Nephron (organoid): ENCODE measurements at regions not wholly inside any gene's neighbourhood (a gene's known extent, or its start where the extent isn't known, plus 50 kb on each side); places are given as distances from the start of the nearest gene placed in this dataset.

Experiments used
- H3K27ac Mint-ChIP-seq, 3 experiments: 2 replicates each; pipeline ENCODE4 v1.8.0; 2020; ENCODE audit warnings: mixed read lengths in 3 of 3, mild to moderate bottlenecking in 2 of 3, moderate library complexity in 1 of 3
- H3K27me3 Mint-ChIP-seq: 2 replicates; pipeline ENCODE4 v1.8.0; 2021; ENCODE audit warnings: low read depth, mild to moderate bottlenecking, moderate library complexity, mixed read lengths
- H3K36me3 Mint-ChIP-seq: 2 replicates; pipeline ENCODE4 v1.8.0; 2020; ENCODE audit warnings: low read depth, mixed read lengths
- H3K4me1 Mint-ChIP-seq: 2 replicates; pipeline ENCODE4 v1.8.0; 2020; ENCODE audit warnings: mixed read lengths
- H3K4me3 Mint-ChIP-seq, 3 experiments: 2 replicates each; pipeline ENCODE4 v1.8.0; 2020; ENCODE audit warnings: mild to moderate bottlenecking in 3 of 3, mixed read lengths in 3 of 3, moderate library complexity in 2 of 3
- H3K9me3 Mint-ChIP-seq: 2 replicates; pipeline ENCODE4 v1.8.0; 2020; ENCODE audit warnings: mixed read lengths
- TF ChIP-seq, protein P1 (sequence below), 3 experiments: fragments of 200-600 bp; sonication (generic); IDR thresholded peaks; one replicate each; pipeline ENCODE4 v1.5.0; 2021; ENCODE audit warnings: antibody characterized with exemption in 3 of 3; ENCODE audit not compliant: unreplicated experiment in 3 of 3

DNA sequence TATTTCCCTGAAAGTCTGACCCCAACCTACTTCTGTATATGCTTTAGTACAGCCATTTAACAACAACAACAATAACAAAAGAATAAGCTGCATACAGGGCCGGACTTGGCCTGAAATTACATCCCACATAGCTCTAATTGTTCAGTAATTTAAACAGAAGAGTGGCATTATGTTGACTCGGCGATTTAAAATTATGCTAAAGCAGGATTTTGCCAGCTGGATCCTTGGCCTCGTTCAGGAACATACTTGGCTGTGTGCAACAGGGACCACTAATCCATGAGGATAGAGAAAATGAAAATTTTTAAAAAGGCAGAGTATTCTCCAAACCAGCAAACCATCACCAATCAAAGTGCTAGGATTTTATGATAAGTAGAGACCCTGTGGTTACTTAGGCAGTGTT lies 433.1 kb upstream of the RBMS3 start:
- no peaks in the 10 kb centered on the region for H3K27me3 Mint-ChIP-seq

DNA sequence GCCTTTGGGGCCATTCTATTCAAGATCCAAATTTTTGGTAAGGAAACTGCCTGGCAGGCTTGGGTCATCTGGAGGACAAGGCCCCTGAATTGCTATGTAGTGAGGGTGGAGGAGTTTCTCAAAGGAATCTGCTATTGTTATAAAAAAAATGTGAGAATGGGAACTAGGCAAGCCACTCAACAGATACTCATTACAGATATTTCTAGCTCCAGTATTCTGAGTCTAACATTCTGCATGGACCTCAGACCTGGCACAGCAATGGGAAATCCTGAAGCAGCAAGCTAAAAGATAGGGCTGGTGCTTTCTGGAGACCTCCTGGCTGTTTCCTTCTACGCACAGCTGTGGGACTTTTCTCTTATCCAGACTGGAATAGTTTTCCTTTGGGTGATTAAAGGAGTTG lies 430.7 kb upstream of the RBMS3 start:
- no peaks in the 10 kb centered on the region for H3K27me3 Mint-ChIP-seq
- no peaks in the 10 kb centered on the region for H3K9me3 Mint-ChIP-seq
- H3K4me3 Mint-ChIP-seq: no peak overlapping the region
- peaks cover 36% of the 10 kb centered on the region for H3K4me1 Mint-ChIP-seq
- TF ChIP-seq, protein P1, sequence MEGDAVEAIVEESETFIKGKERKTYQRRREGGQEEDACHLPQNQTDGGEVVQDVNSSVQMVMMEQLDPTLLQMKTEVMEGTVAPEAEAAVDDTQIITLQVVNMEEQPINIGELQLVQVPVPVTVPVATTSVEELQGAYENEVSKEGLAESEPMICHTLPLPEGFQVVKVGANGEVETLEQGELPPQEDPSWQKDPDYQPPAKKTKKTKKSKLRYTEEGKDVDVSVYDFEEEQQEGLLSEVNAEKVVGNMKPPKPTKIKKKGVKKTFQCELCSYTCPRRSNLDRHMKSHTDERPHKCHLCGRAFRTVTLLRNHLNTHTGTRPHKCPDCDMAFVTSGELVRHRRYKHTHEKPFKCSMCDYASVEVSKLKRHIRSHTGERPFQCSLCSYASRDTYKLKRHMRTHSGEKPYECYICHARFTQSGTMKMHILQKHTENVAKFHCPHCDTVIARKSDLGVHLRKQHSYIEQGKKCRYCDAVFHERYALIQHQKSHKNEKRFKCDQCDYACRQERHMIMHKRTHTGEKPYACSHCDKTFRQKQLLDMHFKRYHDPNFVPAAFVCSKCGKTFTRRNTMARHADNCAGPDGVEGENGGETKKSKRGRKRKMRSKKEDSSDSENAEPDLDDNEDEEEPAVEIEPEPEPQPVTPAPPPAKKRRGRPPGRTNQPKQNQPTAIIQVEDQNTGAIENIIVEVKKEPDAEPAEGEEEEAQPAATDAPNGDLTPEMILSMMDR (IDR thresholded peaks at IDR 0.05; ENCODE audit: unreplicated experiment in 3 of 3): no peak
- H3K27ac Mint-ChIP-seq: peak overlapping the region; percentile 15 to 77 (median 56)
- H3K36me3 Mint-ChIP-seq: no peaks in the 10 kb centered on the region

More for the DNA sequence above, 433.1 kb upstream of the RBMS3 start:
- TF ChIP-seq, protein P1 (IDR thresholded peaks at IDR 0.05; ENCODE audit: unreplicated experiment in 3 of 3): no peak
- peaks cover 31% of the 10 kb centered on the region for H3K4me1 Mint-ChIP-seq
- H3K27ac Mint-ChIP-seq: peak overlapping the region in 1 of 3 experiments; percentile 29
- no peaks in the 10 kb centered on the region for H3K36me3 Mint-ChIP-seq
- no peaks in the 10 kb centered on the region for H3K9me3 Mint-ChIP-seq
- no peak overlapping the region for H3K4me3 Mint-ChIP-seq

DNA sequence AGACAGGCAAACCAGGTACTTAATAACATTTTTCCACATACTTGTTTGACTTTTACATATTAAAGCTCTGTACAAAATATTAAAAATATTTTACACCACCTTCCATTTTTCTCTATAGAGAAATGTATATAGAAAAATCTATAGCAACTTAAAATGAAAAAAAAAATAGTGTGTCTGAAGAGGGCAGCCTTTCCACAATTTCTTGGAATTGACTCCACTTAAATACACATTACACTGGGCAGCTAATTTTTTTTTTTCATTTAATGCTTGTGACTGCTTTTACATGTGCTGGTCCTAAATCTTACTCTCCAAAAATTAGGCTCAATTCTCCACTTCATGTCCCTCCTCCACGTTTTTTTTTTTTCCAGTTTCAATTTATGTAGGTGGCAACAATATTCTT lies 427.0 kb upstream of the RBMS3 start:
- TF ChIP-seq, protein P1 (IDR thresholded peaks at IDR 0.05; ENCODE audit: unreplicated experiment in 3 of 3): peak in 1 of 3 experiments; percentile 26
- Mint-ChIP-seq H3K27ac (no peak overlapping the region), H3K4me3 (no peak overlapping the region), H3K27me3 (no peaks in the 10 kb centered on the region), H3K36me3 (no peaks in the 10 kb centered on the region), H3K4me1 (peaks cover 25% of the 10 kb centered on the region), H3K9me3 (no peaks in the 10 kb centered on the region)

DNA sequence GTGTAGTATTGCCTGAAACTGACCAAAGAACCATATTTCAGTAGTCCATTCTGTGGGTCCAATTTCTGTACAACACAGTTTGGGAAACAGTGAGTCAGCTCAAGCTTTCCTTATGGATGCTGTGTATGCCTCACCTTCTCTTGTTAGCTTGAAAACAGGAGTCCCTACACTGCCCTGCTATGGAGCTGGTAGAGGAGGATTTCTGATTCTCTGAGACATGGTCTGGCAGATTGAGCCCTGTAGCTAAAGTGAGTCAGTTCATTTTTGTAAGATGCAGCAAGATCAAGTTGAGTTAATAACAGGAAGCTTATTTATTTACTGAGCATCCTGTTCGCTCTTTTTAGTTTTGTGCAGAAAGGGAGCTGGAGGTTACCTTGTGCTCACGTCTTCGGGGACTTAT lies 424.1 kb upstream of the RBMS3 start:
- TF ChIP-seq, protein P1 (IDR thresholded peaks at IDR 0.05; ENCODE audit: unreplicated experiment in 3 of 3): no peak
- Mint-ChIP-seq H3K4me1 (peaks cover 18% of the 10 kb centered on the region), H3K36me3 (no peaks in the 10 kb centered on the region)

DNA sequence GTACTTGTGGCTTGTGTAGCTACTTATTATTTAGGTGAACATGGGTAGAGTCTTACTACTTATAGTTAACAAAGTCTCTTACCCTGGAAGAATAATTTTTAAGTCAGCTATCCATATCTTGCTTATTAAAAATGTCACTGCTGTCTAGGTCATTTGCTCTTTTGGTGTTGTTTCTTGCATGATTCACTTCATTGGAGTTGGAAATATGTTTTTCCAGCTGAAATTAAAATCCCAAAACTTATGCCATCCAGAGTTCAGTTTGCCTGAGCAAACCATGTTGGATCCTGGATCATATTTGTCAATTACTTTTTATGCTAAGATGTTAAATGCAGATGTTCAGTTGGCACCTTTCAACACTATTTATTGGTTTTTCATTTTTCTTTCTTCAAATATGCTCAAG lies 421.0 kb upstream of the RBMS3 start:
- no peaks in the 10 kb centered on the region for H3K36me3 Mint-ChIP-seq
- no peaks in the 10 kb centered on the region for H3K27me3 Mint-ChIP-seq
- TF ChIP-seq, protein P1 (IDR thresholded peaks at IDR 0.05; ENCODE audit: unreplicated experiment in 3 of 3): no peak
- H3K4me1 Mint-ChIP-seq: peaks cover 15% of the 10 kb centered on the region
- no peak overlapping the region for H3K27ac Mint-ChIP-seq
- H3K4me3 Mint-ChIP-seq: no peak overlapping the region
- no peaks in the 10 kb centered on the region for H3K9me3 Mint-ChIP-seq

More for the DNA sequence above, 424.1 kb upstream of the RBMS3 start:
- no peaks in the 10 kb centered on the region for H3K9me3 Mint-ChIP-seq
- H3K4me3 Mint-ChIP-seq: no peak overlapping the region
- no peaks in the 10 kb centered on the region for H3K27me3 Mint-ChIP-seq
- H3K27ac Mint-ChIP-seq: no peak overlapping the region

DNA sequence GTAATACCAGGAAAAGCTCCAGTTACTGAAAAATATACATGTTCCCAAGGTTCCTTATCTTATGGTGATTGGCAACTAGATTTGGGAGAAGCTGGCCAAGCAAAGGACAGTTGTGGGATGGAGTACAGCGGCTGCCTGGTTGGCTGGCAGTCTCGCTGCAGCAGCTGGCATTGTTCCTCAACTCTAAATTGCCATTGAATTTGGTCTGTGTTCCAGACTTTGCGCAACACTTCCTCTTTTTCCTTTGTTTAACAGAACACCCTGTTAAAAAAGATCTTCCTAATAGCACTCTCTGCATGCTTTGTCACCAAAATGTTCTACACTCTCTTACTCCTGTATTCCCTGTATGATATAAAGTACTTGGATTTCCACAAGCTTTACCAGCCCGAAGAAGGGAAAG lies 420.6 kb upstream of the RBMS3 start:
- TF ChIP-seq, protein P1 (IDR thresholded peaks at IDR 0.05; ENCODE audit: unreplicated experiment in 3 of 3): no peak
- peaks cover 15% of the 10 kb centered on the region for H3K4me1 Mint-ChIP-seq

More for the DNA sequence above, 420.6 kb upstream of the RBMS3 start:
- Mint-ChIP-seq H3K4me3 (no peak overlapping the region), H3K36me3 (no peaks in the 10 kb centered on the region), H3K27me3 (no peaks in the 10 kb centered on the region), H3K9me3 (no peaks in the 10 kb centered on the region), H3K27ac (no peak overlapping the region)
